Endothelial cell of umbilical vein (primary cell): ENCODE measurements at regions not wholly inside any gene's neighbourhood (a gene's known extent, or its start where the extent isn't known, plus 50 kb on each side); places are given as distances from the start of the nearest gene placed in this dataset.

ENCODE experiments used
- BruUV-seq: library from RNA; stranded (reverse); fragments of 400-500 nt; replicated peaks from 2 replicates; lab custom pipeline; 2021; lab: Mats Ljungman, UMichigan
- CTCF ChIA-PET: fragments of 300-600, 350-600 bp; sonication (Branson Sonifier 250); formaldehyde crosslinking; loops from one replicate; lab custom pipeline; 2021; ENCODE audit warnings: antibody characterized with exemption, inconsistent platforms; lab: Charles Lee
- POLR2A ChIA-PET: fragments of 300-600, 350-600 bp; sonication (Branson Sonifier 250); formaldehyde crosslinking; loops from one replicate; lab custom pipeline; 2021; ENCODE audit warnings: antibody characterized with exemption, inconsistent platforms; lab: Charles Lee
- DNase-seq: peaks from one replicate; pipeline ENCODE4 v3.0.0-alpha.2; 2011; ENCODE audit warnings: low read depth, low spot score
- FAIRE-seq: peaks from 2 replicates; lab custom pipeline; 2011; peaks lifted over from hg19 to GRCh38; lab: Jason Lieb, UNC
- H2AFZ ChIP-seq: 2 replicates; pipeline ENCODE4 v1.6.0; 2012; ENCODE audit warnings: low read depth, low read length, control low read depth, inconsistent platforms
- H3K27ac ChIP-seq: 2 replicates; pipeline ENCODE4 v1.5.1; 2011; ENCODE audit warnings: low read depth, mild to moderate bottlenecking, control low read depth, low read length, moderate library complexity; ENCODE audit not compliant: insufficient read depth
- H3K27me3 ChIP-seq, 2 experiments: 2 replicates each; pipeline versions ENCODE4 v1.6.0 to v1.6.1; 2011; ENCODE audit warnings: low read length in 2 of 2, mixed read lengths in 1 of 2; ENCODE audit not compliant: control insufficient read depth in 2 of 2, insufficient read depth in 2 of 2
- H3K36me3 ChIP-seq, 2 experiments: 2 replicates in 1 of 2; 3 replicates in 1 of 2; pipeline ENCODE4 v1.5.1; 2011; ENCODE audit warnings: low read length in 2 of 2, mild to moderate bottlenecking in 1 of 2, moderate library complexity in 1 of 2; ENCODE audit not compliant: control insufficient read depth in 2 of 2, insufficient read depth in 2 of 2; ENCODE audit errors: extremely low read depth in 1 of 2
- H3K4me1 ChIP-seq: 3 replicates; pipeline ENCODE4 v1.5.1; 2011; ENCODE audit warnings: mild to moderate bottlenecking, low read length; ENCODE audit not compliant: control insufficient read depth, insufficient read depth; ENCODE audit errors: extremely low read depth
- H3K4me2 ChIP-seq: 2 replicates; pipeline ENCODE4 v1.6.1; 2011; ENCODE audit warnings: low read length, control low read depth, mixed read lengths; ENCODE audit not compliant: insufficient read depth
- H3K4me3 ChIP-seq, 3 experiments: fragments of 200-600 bp in 1 of 3; sonication (generic), shearing (Covaris generic) in 1 of 3; replicated peaks in 1 of 3; 2 replicates each; pipeline ENCODE4 v1.5.1; 2011 to 2016; ENCODE audit warnings: control low read depth in 3 of 3, low read length in 3 of 3, mild to moderate bottlenecking in 2 of 3, inconsistent platforms in 1 of 3, low read depth in 1 of 3, moderate library complexity in 1 of 3; ENCODE audit not compliant: insufficient read depth in 1 of 3
- H3K79me2 ChIP-seq: 2 replicates; pipeline ENCODE4 v1.6.0; 2012; ENCODE audit warnings: low read length, inconsistent platforms; ENCODE audit not compliant: control insufficient read depth, insufficient read depth
- H3K9ac ChIP-seq: replicated peaks from 2 replicates; pipeline ENCODE3; 2011; ENCODE audit warnings: low read length, control low read depth; ENCODE audit not compliant: insufficient read depth; ENCODE audit errors: extremely low read depth
- H3K9me1 ChIP-seq: replicated peaks from 3 replicates; pipeline ENCODE4 v1.6.0; 2011; ENCODE audit warnings: mild to moderate bottlenecking, low read length; ENCODE audit not compliant: control insufficient read depth, insufficient read depth; ENCODE audit errors: extremely low read depth
- H3K9me3 ChIP-seq: replicated peaks from 2 replicates; pipeline ENCODE4 v1.5.1; 2012; ENCODE audit warnings: low read length, inconsistent platforms; ENCODE audit not compliant: control insufficient read depth, insufficient read depth
- H4K20me1 ChIP-seq: replicated peaks from 2 replicates; pipeline ENCODE3; 2011; ENCODE audit warnings: mild to moderate bottlenecking, low read length; ENCODE audit not compliant: control insufficient read depth, insufficient read depth; ENCODE audit errors: extremely low read depth
- EZH2 ChIP-seq: IDR thresholded peaks from 2 replicates; pipeline ENCODE4 v1.6.1; 2012; ENCODE audit warnings: borderline replicate concordance, low read depth, mild to moderate bottlenecking, moderate library complexity, low read length, inconsistent platforms; ENCODE audit not compliant: severe bottlenecking
- FOS ChIP-seq: IDR thresholded peaks from 2 replicates; pipeline ENCODE4 v1.6.1; 2011; ENCODE audit warnings: mild to moderate bottlenecking, low read length, moderate library complexity, borderline replicate concordance; ENCODE audit not compliant: insufficient read depth
- GATA2 ChIP-seq: IDR thresholded peaks from 2 replicates; pipeline ENCODE4 v1.7.0; 2011; ENCODE audit warnings: low read depth, mild to moderate bottlenecking, moderate library complexity, mixed read lengths, low read length; ENCODE audit not compliant: insufficient read length, insufficient read depth
- JUN ChIP-seq: IDR thresholded peaks from 2 replicates; pipeline ENCODE4 v1.6.1; 2011; ENCODE audit warnings: borderline replicate concordance, low read depth; ENCODE audit not compliant: insufficient read length, insufficient read depth
- MYC ChIP-seq: IDR thresholded peaks from one replicate; pipeline ENCODE4 v1.6.1; 2011; ENCODE audit warnings: mild to moderate bottlenecking, low read depth, low read length
- POLR2A ChIP-seq: IDR thresholded peaks from 2 replicates; pipeline ENCODE4 v1.6.1; 2012; ENCODE audit warnings: low read depth, mild to moderate bottlenecking, control low read depth, low read length
- POLR2AphosphoS5 ChIP-seq: IDR thresholded peaks from 2 replicates; pipeline ENCODE4 v1.6.1; 2012; ENCODE audit warnings: low read depth, mild to moderate bottlenecking, control low read depth, low read length, moderate library complexity; ENCODE audit not compliant: insufficient read depth
- dilution Hi-C: fragments of 300-500 bp; cut with MboI; formaldehyde crosslinking; loops from one replicate; pipeline ENCODE4 v1.15.0; 2019; ENCODE audit warnings: low sequenced_read_pairs; ENCODE audit not compliant: extremely low pct_ligation_motif_present
- intact Hi-C: fragments of 100-400 bp; cut with micrococcal nuclease; formaldehyde crosslinking; loops from one replicate; pipeline ENCODE4 v1.10.0; 2022
- TF ChIP-seq, protein P1 (sequence below), 2 donors: IDR thresholded peaks; 1 replicate in 1 of 2; 2 replicates in 1 of 2; pipeline ENCODE4 v1.5.1; 2011; ENCODE audit warnings: low read length in 2 of 2, mild to moderate bottlenecking in 2 of 2, moderate library complexity in 2 of 2, control low read depth in 1 of 2, inconsistent platforms in 1 of 2, low read depth in 1 of 2; ENCODE audit not compliant: insufficient read depth in 1 of 2; ENCODE audit errors: extremely low read depth in 1 of 2
- TF ChIP-seq, protein P2 (sequence below): IDR thresholded peaks from 2 replicates; pipeline ENCODE4 v1.6.1; 2011; ENCODE audit not compliant: insufficient read depth, insufficient read length

DNA sequence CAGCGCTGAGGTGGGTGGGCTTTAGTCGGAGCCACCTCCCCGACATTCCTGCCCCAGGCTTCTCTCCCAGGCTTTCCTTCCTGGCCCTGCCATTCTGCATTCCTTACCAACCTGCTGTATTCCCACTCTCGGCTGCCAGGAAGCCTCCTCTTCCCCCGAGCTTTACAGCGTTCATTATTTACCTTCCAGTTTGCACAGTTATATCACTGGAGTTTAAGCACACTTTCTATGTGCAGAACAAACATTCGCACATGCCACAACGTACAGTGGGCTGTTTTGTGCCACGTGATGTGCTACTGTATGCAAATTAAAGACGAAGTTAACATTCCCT, 246.3 kb downstream of the SOX11 start:
- H3K4me2 ChIP-seq: no peak overlapping the region
- dilution Hi-C loops: no loop called here
- POLR2A ChIA-PET: no interaction called here
- no peaks in the 10 kb centered on the region for H3K79me2 ChIP-seq
- no peaks in the 10 kb centered on the region for H3K27me3 ChIP-seq
- H3K4me3 ChIP-seq: no peak overlapping the region
- no peaks in the 10 kb centered on the region for H3K36me3 ChIP-seq
- no peak for TF ChIP-seq MYC
- TF ChIP-seq, protein P1, sequence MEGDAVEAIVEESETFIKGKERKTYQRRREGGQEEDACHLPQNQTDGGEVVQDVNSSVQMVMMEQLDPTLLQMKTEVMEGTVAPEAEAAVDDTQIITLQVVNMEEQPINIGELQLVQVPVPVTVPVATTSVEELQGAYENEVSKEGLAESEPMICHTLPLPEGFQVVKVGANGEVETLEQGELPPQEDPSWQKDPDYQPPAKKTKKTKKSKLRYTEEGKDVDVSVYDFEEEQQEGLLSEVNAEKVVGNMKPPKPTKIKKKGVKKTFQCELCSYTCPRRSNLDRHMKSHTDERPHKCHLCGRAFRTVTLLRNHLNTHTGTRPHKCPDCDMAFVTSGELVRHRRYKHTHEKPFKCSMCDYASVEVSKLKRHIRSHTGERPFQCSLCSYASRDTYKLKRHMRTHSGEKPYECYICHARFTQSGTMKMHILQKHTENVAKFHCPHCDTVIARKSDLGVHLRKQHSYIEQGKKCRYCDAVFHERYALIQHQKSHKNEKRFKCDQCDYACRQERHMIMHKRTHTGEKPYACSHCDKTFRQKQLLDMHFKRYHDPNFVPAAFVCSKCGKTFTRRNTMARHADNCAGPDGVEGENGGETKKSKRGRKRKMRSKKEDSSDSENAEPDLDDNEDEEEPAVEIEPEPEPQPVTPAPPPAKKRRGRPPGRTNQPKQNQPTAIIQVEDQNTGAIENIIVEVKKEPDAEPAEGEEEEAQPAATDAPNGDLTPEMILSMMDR (IDR thresholded peaks at IDR 0.05; ENCODE audit: extremely low read depth in 1 of 2, insufficient read depth in 1 of 2, low read depth in 1 of 2, low read length in 2 of 2): no peak
- TF ChIP-seq GATA2: no peak
- TF ChIP-seq, protein P2, sequence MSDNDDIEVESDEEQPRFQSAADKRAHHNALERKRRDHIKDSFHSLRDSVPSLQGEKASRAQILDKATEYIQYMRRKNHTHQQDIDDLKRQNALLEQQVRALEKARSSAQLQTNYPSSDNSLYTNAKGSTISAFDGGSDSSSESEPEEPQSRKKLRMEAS: no peak
- DNase-seq (no peak), FAIRE-seq (no peak)
- H3K9ac ChIP-seq: no peak overlapping the region
- H3K9me1 ChIP-seq: no peaks in the 10 kb centered on the region
- H3K27ac ChIP-seq: no peak overlapping the region
- no peak overlapping the region for H2AFZ ChIP-seq
- intact Hi-C loops: no loop called here
- no peaks in the 10 kb centered on the region for H4K20me1 ChIP-seq
- CTCF ChIA-PET: no interaction called here
- no peaks in the 10 kb centered on the region for H3K4me1 ChIP-seq
- peaks cover 4% of the 10 kb centered on the region for H3K9me3 ChIP-seq
- no TSS peak for BruUV-seq

DNA sequence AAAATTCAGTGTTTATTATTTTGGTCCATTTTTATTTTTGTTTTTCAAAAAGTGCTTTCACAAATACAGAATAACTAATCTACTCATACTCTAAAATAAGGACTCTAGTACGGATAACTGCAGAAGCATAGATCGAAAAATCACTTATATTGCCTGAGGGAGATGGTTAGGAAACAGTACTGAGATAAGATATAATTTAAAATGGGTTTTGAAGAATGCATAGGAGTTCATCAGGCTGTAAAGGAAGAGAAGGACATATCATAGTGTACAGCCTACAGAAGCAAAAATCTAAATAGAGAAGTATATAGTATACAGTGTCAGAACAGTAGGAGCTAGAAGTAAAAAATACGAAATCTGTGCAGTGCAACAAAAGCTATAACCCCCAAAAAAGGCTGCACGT, 247.4 kb downstream of the SOX11 start:
- H3K9ac ChIP-seq: no peak overlapping the region
- no peaks in the 10 kb centered on the region for H3K27me3 ChIP-seq
- no peak for TF ChIP-seq GATA2
- TF ChIP-seq POLR2A: no peak
- no peak for TF ChIP-seq EZH2
- no peak for TF ChIP-seq FOS
- TF ChIP-seq, protein P2: no peak
- no peak for TF ChIP-seq JUN
- no peak for TF ChIP-seq MYC
- TF ChIP-seq, protein P1 (IDR thresholded peaks at IDR 0.05; ENCODE audit: extremely low read depth in 1 of 2, insufficient read depth in 1 of 2, low read depth in 1 of 2, low read length in 2 of 2): no peak
- no peak for TF ChIP-seq POLR2AphosphoS5
- H3K79me2 ChIP-seq: no peaks in the 10 kb centered on the region
- no peaks in the 10 kb centered on the region for H3K36me3 ChIP-seq
- no peak overlapping the region for H2AFZ ChIP-seq
- H3K27ac ChIP-seq: no peak overlapping the region
- ChIA-PET POLR2A (no interaction called here), CTCF (no interaction called here)
- H3K9me1 ChIP-seq: no peaks in the 10 kb centered on the region
- peaks cover 4% of the 10 kb centered on the region for H3K9me3 ChIP-seq
- BruUV-seq: no TSS peak
- dilution Hi-C loops: no loop called here
- DNase-seq (no peak), FAIRE-seq (no peak)
- H4K20me1 ChIP-seq: no peaks in the 10 kb centered on the region
- intact Hi-C loops: no loop called here
- no peaks in the 10 kb centered on the region for H3K4me1 ChIP-seq
- no peak overlapping the region for H3K4me3 ChIP-seq
- no peak overlapping the region for H3K4me2 ChIP-seq
